A549 (cell line): ENCODE measurements at regions not wholly inside any gene's neighbourhood (a gene's known extent, or its start where the extent isn't known, plus 50 kb on each side); places are given as distances from the start of the nearest gene placed in this dataset.

ENCODE experiments used
- ATAC-seq, 2 experiments: fragments of 200-7000 bp in 1 of 2; fragments of >200 bp in 1 of 2; cut with Nextera tagmentation in 1 of 2; cut with Tn5 transposase in 1 of 2; 3 replicates each; pipeline versions ENCODE4 v1.8.0 to v1.9.1; 2018 to 2020; ENCODE audit warnings: mild to moderate bottlenecking in 1 of 2, moderate library complexity in 1 of 2
- CTCF ChIA-PET: fragments of 300-600 bp; sonication (Branson Sonifier 250); formaldehyde crosslinking; extraction: SDS; loops from one replicate; lab custom pipeline; 2021; ENCODE audit warnings: antibody characterized with exemption, inconsistent platforms; lab: Yijun Ruan, JAX
- POLR2A ChIA-PET: fragments of 350-600 bp; formaldehyde crosslinking; extraction: SDS; loops from one replicate; lab custom pipeline; 2021; ENCODE audit warnings: antibody characterized with exemption, inconsistent platforms; lab: Yijun Ruan, JAX
- DNase-seq, 2 experiments: peaks; one replicate each; pipeline versions ENCODE4 v3.0.0 to v3.0.0-alpha.2; 2011 to 2016; ENCODE audit warnings: low read depth in 1 of 2, low spot score in 1 of 2
- FAIRE-seq: peaks from 2 replicates; lab custom pipeline; 2011; peaks lifted over from hg19 to GRCh38; lab: Jason Lieb, UNC
- H3K27ac ChIP-seq, 2 experiments: fragments of >200 bp; sonication (Bioruptor Twin); formaldehyde crosslinking; 3 replicates each; pipeline ENCODE4 v1.5.1; 2016 to 2017
- H3K4me1 ChIP-seq: fragments of >200 bp; sonication (Bioruptor Twin); formaldehyde crosslinking; 3 replicates; pipeline ENCODE4 v1.6.1; 2016
- H3K4me2 ChIP-seq: fragments of >200 bp; sonication (Bioruptor Twin); formaldehyde crosslinking; 3 replicates; pipeline ENCODE4 v1.6.1; 2016
- H3K4me3 ChIP-seq: fragments of >200 bp; sonication (Bioruptor Twin); formaldehyde crosslinking; 3 replicates; pipeline ENCODE4 v1.5.1; 2016
- H3K9me3 ChIP-seq: fragments of >200 bp; sonication (Bioruptor Twin); formaldehyde crosslinking; 3 replicates; pipeline ENCODE4 v1.6.1; 2016
- CBX8 ChIP-seq: fragments of 200-600 bp; sonication (generic); IDR thresholded peaks from 2 replicates; pipeline ENCODE4 v1.6.1; 2016
- CEBPB ChIP-seq, 2 experiments: fragments of >200 bp in 1 of 2; sonication (Bioruptor Twin) in 1 of 2; formaldehyde crosslinking in 1 of 2; IDR thresholded peaks; 2 replicates each; pipeline ENCODE4 v1.6.1; 2012 to 2016
- EHF ChIP-seq: fragments of 250-450 bp; sonication (Bioruptor Pico); IDR thresholded peaks from 2 replicates; pipeline ENCODE4 v1.5.0; 2020; ENCODE audit warnings: mild to moderate bottlenecking
- EHMT2 ChIP-seq: fragments of 200-600 bp; sonication (generic); IDR thresholded peaks from 2 replicates; pipeline ENCODE4 v1.6.1; 2016; ENCODE audit warnings: antibody characterized with exemption, low read depth, mild to moderate bottlenecking, moderate library complexity
- EP300 ChIP-seq, 2 experiments: fragments of >200 bp; sonication (Bioruptor Twin); formaldehyde crosslinking; IDR thresholded peaks; 2 replicates in 1 of 2; 3 replicates in 1 of 2; pipeline ENCODE4 v1.6.1; 2016 to 2017
- GATA3 ChIP-seq: IDR thresholded peaks from 2 replicates; pipeline ENCODE4 v1.6.1; 2012; ENCODE audit warnings: borderline replicate concordance
- HDAC2 ChIP-seq: fragments of 200-600 bp; sonication (generic); IDR thresholded peaks from 2 replicates; pipeline ENCODE4 v1.6.1; 2016
- HEYL ChIP-seq: fragments of 250-450 bp; sonication (Bioruptor Pico); IDR thresholded peaks from 2 replicates; pipeline ENCODE4 v1.8.0; 2021; ENCODE audit warnings: mild to moderate bottlenecking, moderate library complexity
- HOXA7 ChIP-seq: fragments of 250-450 bp; sonication (Bioruptor Pico); IDR thresholded peaks from 2 replicates; pipeline ENCODE4 v1.5.0; 2020; ENCODE audit warnings: mild to moderate bottlenecking, moderate library complexity
- JUN ChIP-seq, 2 experiments: fragments of >200 bp; sonication (Bioruptor Twin); formaldehyde crosslinking; IDR thresholded peaks; 2 replicates in 1 of 2; 3 replicates in 1 of 2; pipeline ENCODE4 v1.6.1; 2016 to 2017
- KDM1A ChIP-seq: fragments of 200-600 bp; sonication (generic); IDR thresholded peaks from 2 replicates; pipeline ENCODE4 v1.6.1; 2016; ENCODE audit warnings: low read depth, mild to moderate bottlenecking
- MYC ChIP-seq: IDR thresholded peaks from 2 replicates; pipeline ENCODE4 v1.6.1; 2012; ENCODE audit warnings: mild to moderate bottlenecking, inconsistent platforms, low read length, improper control_type of control experiment, borderline replicate concordance
- NFE2L2 ChIP-seq: fragments of 150-350 bp; conservative IDR thresholded peaks from 2 replicates; pipeline ENCODE4 v1.6.1; 2014; ENCODE audit warnings: low read length
- NPAS2 ChIP-seq: fragments of 250-450 bp; sonication (Bioruptor Pico); IDR thresholded peaks from 2 replicates; pipeline ENCODE4 v1.8.0; 2022; ENCODE audit warnings: mild to moderate bottlenecking, moderate library complexity, borderline replicate concordance
- NR3C1 ChIP-seq: fragments of >200 bp; sonication (Bioruptor Twin); formaldehyde crosslinking; IDR thresholded peaks from 3 replicates; pipeline ENCODE4 v1.6.1; 2017
- RARB ChIP-seq: fragments of 250-450 bp; sonication (Bioruptor Pico); IDR thresholded peaks from 2 replicates; pipeline ENCODE4 v1.8.0; 2021; ENCODE audit warnings: mild to moderate bottlenecking, moderate library complexity
- RCOR1 ChIP-seq: fragments of 150-350 bp; IDR thresholded peaks from 2 replicates; pipeline ENCODE4 v1.6.1; 2014; ENCODE audit warnings: antibody characterized with exemption, low read length, low read depth
- RFX5 ChIP-seq: fragments of 450-650 bp; IDR thresholded peaks from 2 replicates; pipeline ENCODE4 v1.7.1; 2014; ENCODE audit warnings: antibody characterized with exemption, mild to moderate bottlenecking, moderate library complexity
- TFCP2L1 ChIP-seq: fragments of 250-450 bp; sonication (Bioruptor Pico); IDR thresholded peaks from 2 replicates; pipeline ENCODE4 v1.5.0; 2021; ENCODE audit warnings: mild to moderate bottlenecking
- ZC3H11A ChIP-seq: fragments of 450-650 bp; IDR thresholded peaks from 2 replicates; pipeline ENCODE4 v1.6.1; 2014; ENCODE audit warnings: antibody characterized with exemption, mild to moderate bottlenecking
- ZFP36 ChIP-seq: fragments of 450-650 bp; IDR thresholded peaks from 2 replicates; pipeline ENCODE4 v1.6.1; 2014; ENCODE audit warnings: borderline replicate concordance; ENCODE audit not compliant: partially characterized antibody
- ZNF302 ChIP-seq: fragments of 250-450 bp; sonication (Bioruptor Pico); IDR thresholded peaks from 2 replicates; pipeline ENCODE4 v1.9.0; 2021; ENCODE audit warnings: inconsistent platforms, mild to moderate bottlenecking, moderate library complexity
- WGBS: methylation state at CpG from one replicate; pipeline ENCODE4 v1.1.6; 2017; ENCODE audit errors: missing lambda C conversion rate; 5-methylcytosine and 5-hydroxymethylcytosine counted together
- TF ChIP-seq, protein P1 (sequence below): fragments of >200 bp; sonication (Bioruptor Twin); formaldehyde crosslinking; IDR thresholded peaks from 3 replicates; pipeline ENCODE4 v1.6.1; 2016
- TF ChIP-seq, protein P2 (sequence below): fragments of >200 bp; sonication (Bioruptor Twin); formaldehyde crosslinking; IDR thresholded peaks from 3 replicates; pipeline ENCODE4 v1.5.1; 2016
- TF ChIP-seq, protein P3 (sequence below): fragments of >200 bp; sonication (Bioruptor Twin); formaldehyde crosslinking; IDR thresholded peaks from 2 replicates; pipeline ENCODE4 v1.6.1; 2016
- TF ChIP-seq, protein P4 (sequence below): IDR thresholded peaks from 2 replicates; pipeline ENCODE4 v1.6.1; 2012
- TF ChIP-seq, protein P5 (sequence below): IDR thresholded peaks from 2 replicates; pipeline ENCODE4 v1.6.1; 2012

DNA sequence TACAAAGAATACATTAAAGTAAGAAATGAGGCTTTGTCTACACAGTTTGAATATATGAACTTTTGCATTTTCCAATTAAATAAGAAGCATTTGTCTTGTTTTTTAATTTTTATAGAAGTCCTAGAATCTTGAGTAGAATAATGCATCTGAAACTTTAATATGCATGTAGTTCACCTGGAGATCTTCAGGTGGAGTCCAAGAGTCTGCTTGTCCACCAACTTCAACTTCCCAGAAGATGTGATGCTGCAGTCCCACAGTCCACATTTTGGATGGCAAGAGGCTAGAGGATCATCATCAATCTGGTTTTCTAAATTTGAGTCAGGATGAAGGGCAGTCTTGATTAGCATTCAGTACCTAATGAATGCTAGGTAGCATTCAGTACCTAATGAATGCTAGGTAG, 357.6 kb upstream of the SOX2 start:
- no peaks in the 10 kb centered on the region for H3K9me3 ChIP-seq
- FAIRE-seq (no peak), ATAC-seq (no peak), DNase-seq (no peak)
- H3K4me2 ChIP-seq = no peak overlapping the region
- H3K4me1 ChIP-seq = no peaks in the 10 kb centered on the region
- POLR2A ChIA-PET = no interaction called here
- CTCF ChIA-PET = no interaction called here
- no peak overlapping the region for H3K4me3 ChIP-seq
- H3K27ac ChIP-seq = no peak overlapping the region
- no peak for TF ChIP-seq NR3C1
- TF ChIP-seq GATA3 = no peak
- TF ChIP-seq JUN (IDR thresholded peaks at IDR 0.05) = no peak
- no peak for TF ChIP-seq EP300 (IDR thresholded peaks at IDR 0.05)
- TF ChIP-seq TFCP2L1 (CRISPR knock-in tag) = no peak
- no peak for TF ChIP-seq KDM1A
- no peak for TF ChIP-seq HEYL (CRISPR knock-in tag)
- TF ChIP-seq RCOR1 = no peak
- no peak for TF ChIP-seq EHMT2
- TF ChIP-seq, protein P1, sequence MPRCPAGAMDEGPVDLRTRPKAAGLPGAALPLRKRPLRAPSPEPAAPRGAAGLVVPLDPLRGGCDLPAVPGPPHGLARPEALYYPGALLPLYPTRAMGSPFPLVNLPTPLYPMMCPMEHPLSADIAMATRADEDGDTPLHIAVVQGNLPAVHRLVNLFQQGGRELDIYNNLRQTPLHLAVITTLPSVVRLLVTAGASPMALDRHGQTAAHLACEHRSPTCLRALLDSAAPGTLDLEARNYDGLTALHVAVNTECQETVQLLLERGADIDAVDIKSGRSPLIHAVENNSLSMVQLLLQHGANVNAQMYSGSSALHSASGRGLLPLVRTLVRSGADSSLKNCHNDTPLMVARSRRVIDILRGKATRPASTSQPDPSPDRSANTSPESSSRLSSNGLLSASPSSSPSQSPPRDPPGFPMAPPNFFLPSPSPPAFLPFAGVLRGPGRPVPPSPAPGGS = no peak
- TF ChIP-seq RARB (CRISPR knock-in tag) = no peak

DNA sequence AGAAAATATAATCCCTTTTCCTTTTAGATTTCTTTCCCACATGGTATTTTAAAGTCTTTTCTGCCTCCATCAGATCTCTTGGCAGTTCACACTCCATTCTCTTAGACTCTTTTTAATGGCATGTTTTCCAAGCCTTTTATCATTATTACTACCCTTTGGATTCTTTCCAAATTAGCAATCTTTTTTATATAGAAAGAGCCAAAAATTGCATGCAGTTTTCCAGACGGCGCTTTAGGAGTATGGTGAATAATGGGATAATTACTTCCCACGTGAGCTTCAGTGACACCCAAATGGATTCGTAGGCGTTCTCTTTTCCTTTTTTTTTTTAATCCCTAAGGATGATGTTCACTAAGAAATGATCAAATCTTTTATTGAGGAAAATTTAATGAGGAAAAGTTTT, 354.8 kb upstream of the DNAJC19 start:
- ChIA-PET CTCF (no interaction called here), POLR2A (no interaction called here)
- H3K4me1 ChIP-seq = no peaks in the 10 kb centered on the region
- DNase-seq (no peak), ATAC-seq (no peak), FAIRE-seq (no peak)
- TF ChIP-seq RCOR1 = no peak
- TF ChIP-seq NPAS2 (CRISPR knock-in tag) = no peak
- TF ChIP-seq, protein P2, sequence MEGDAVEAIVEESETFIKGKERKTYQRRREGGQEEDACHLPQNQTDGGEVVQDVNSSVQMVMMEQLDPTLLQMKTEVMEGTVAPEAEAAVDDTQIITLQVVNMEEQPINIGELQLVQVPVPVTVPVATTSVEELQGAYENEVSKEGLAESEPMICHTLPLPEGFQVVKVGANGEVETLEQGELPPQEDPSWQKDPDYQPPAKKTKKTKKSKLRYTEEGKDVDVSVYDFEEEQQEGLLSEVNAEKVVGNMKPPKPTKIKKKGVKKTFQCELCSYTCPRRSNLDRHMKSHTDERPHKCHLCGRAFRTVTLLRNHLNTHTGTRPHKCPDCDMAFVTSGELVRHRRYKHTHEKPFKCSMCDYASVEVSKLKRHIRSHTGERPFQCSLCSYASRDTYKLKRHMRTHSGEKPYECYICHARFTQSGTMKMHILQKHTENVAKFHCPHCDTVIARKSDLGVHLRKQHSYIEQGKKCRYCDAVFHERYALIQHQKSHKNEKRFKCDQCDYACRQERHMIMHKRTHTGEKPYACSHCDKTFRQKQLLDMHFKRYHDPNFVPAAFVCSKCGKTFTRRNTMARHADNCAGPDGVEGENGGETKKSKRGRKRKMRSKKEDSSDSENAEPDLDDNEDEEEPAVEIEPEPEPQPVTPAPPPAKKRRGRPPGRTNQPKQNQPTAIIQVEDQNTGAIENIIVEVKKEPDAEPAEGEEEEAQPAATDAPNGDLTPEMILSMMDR = no peak
- no peak for TF ChIP-seq EHF (CRISPR knock-in tag)
- no peak for TF ChIP-seq HDAC2
- TF ChIP-seq ZFP36 = no peak
- TF ChIP-seq NFE2L2 = no peak
- TF ChIP-seq, protein P3, sequence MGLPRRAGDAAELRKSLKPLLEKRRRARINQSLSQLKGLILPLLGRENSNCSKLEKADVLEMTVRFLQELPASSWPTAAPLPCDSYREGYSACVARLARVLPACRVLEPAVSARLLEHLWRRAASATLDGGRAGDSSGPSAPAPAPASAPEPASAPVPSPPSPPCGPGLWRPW = no peak
- no peak for TF ChIP-seq ZNF302 (CRISPR knock-in tag)
- TF ChIP-seq CBX8 = no peak
- no peak for TF ChIP-seq RFX5
- no peak for TF ChIP-seq MYC
- TF ChIP-seq, protein P4, sequence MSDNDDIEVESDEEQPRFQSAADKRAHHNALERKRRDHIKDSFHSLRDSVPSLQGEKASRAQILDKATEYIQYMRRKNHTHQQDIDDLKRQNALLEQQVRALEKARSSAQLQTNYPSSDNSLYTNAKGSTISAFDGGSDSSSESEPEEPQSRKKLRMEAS = no peak
- no peak for TF ChIP-seq HOXA7 (CRISPR knock-in tag)
- no peak for TF ChIP-seq GATA3
- no peak for TF ChIP-seq KDM1A
- TF ChIP-seq ZC3H11A = no peak
- TF ChIP-seq CEBPB (IDR thresholded peaks at IDR 0.05) = no peak
- TF ChIP-seq, protein P5, sequence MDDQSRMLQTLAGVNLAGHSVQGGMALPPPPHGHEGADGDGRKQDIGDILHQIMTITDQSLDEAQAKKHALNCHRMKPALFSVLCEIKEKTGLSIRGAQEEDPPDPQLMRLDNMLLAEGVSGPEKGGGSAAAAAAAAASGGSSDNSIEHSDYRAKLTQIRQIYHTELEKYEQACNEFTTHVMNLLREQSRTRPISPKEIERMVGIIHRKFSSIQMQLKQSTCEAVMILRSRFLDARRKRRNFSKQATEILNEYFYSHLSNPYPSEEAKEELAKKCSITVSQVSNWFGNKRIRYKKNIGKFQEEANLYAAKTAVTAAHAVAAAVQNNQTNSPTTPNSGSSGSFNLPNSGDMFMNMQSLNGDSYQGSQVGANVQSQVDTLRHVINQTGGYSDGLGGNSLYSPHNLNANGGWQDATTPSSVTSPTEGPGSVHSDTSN = no peak
- no peak overlapping the region for H3K27ac ChIP-seq
- no peak overlapping the region for H3K4me3 ChIP-seq
- no peak overlapping the region for H3K4me2 ChIP-seq
- no peaks in the 10 kb centered on the region for H3K9me3 ChIP-seq
- WGBS = 54% methylated on average over 5 of the region's 5 CpGs
